Glomerular visceral epithelial cell (primary cell): ENCODE measurements at regions not wholly inside any gene's neighbourhood (a gene's known extent, or its start where the extent isn't known, plus 50 kb on each side); places are given as distances from the start of the nearest gene placed in this dataset.
"Not testable (repeated sequence)": the region's sequence is repeated elsewhere in the genome, so short reads cannot be mapped to it uniquely, and the experiment has no call there.

ENCODE experiments used
- DNase-seq: peaks from one replicate; pipeline ENCODE4 v3.0.0-alpha.2; 2016; ENCODE audit errors: extremely low spot score

- DNase-seq: not testable (repeated sequence)
Observed at GRCh38 chr2:37806004-37806403, 119.1 kb upstream of the RMDN2 start.

GRCh38 chr2:37809525-37809924, 115.6 kb upstream of the RMDN2 start:
- peak; percentile 44 for DNase-seq

- no peak for DNase-seq
Observed at GRCh38 chr2:37809931-37810570, 115.0 kb upstream of the RMDN2 start.

GRCh38 chr2:37812414-37812813, 112.7 kb upstream of the RMDN2 start:
- no peak for DNase-seq

GRCh38 chr2:37812941-37813730, 112.0 kb upstream of the RMDN2 start:
- no peak for DNase-seq

- no peak for DNase-seq
Observed at GRCh38 chr2:37816036-37816435, 109.1 kb upstream of the RMDN2 start.

- no peak for DNase-seq
Observed at GRCh38 chr2:37816686-37817085, 108.4 kb upstream of the RMDN2 start.

- DNase-seq: no peak
Observed at GRCh38 chr2:37819186-37819585, 105.9 kb upstream of the RMDN2 start.

GRCh38 chr2:37820471-37820986, 104.6 kb upstream of the RMDN2 start:
- DNase-seq: no peak

- DNase-seq: no peak
Observed at GRCh38 chr2:37825586-37825985, 99.5 kb upstream of the RMDN2 start.

GRCh38 chr2:37826611-37827010, 98.5 kb upstream of the RMDN2 start:
- no peak for DNase-seq

- DNase-seq: no peak
Observed at GRCh38 chr2:37827455-37827854, 97.6 kb upstream of the RMDN2 start.

- peak; percentile 80 for DNase-seq
Observed at GRCh38 chr2:37827911-37828511, 97.1 kb upstream of the RMDN2 start.

- peak; percentile 84 for DNase-seq
Observed at GRCh38 chr2:37829202-37829601, 95.9 kb upstream of the RMDN2 start.

- DNase-seq: no peak
Observed at GRCh38 chr2:37829616-37830395, 95.3 kb upstream of the RMDN2 start.

GRCh38 chr2:37830636-37831035, 94.5 kb upstream of the RMDN2 start:
- no peak for DNase-seq

- no peak for DNase-seq
Observed at GRCh38 chr2:37831081-37831780, 93.9 kb upstream of the RMDN2 start.

- peak; percentile 78 for DNase-seq
Observed at GRCh38 chr2:37832590-37833197, 92.4 kb upstream of the RMDN2 start.

- DNase-seq: no peak
Observed at GRCh38 chr2:37833423-37833822, 91.7 kb upstream of the RMDN2 start.

GRCh38 chr2:37836270-37836669, 88.8 kb upstream of the RMDN2 start:
- DNase-seq: no peak

GRCh38 chr2:37836711-37837110, 88.4 kb upstream of the RMDN2 start:
- no peak for DNase-seq
